NCI-H774 (cell line): ENCODE measurements at regions not wholly inside any gene's neighbourhood (a gene's known extent, or its start where the extent isn't known, plus 50 kb on each side); places are given as distances from the start of the nearest gene placed in this dataset.
"Not testable (repeated sequence)": the region's sequence is repeated elsewhere in the genome, so short reads cannot be mapped to it uniquely, and the experiment has no call there.

Experiments used
- DNase-seq: peaks from one replicate; lab custom pipeline; 2025; lab: John Stamatoyannopoulos, UW

DNA sequence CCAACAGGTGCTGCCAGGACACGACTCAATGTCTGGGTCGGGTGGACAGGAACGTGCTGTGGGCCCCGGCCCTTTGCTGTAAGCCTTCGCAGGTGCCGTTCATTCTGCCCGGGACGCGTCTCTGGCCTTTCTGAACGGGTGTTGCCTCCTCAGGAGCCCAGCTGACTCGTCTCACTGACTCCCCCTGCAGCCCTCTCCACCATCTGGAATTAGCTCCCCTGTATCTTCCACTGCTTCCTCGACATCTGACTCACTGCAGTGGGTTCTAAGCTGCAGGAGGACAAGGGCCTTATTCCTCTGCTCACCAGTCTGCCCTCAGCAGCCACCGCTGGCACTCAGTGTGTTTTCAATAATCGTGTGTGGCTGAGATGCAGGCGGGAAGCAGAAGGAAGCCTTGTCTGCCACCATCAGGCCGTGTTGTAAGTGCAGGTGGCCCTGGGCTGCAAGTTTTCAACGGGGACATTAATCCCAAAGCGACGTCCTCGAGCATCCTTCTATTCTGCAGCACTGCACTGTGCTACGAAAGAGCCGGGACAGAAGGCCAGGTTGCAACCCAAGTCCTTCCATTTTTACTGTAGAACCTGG, 256.2 kb downstream of the FOXL1 start:
- no peak for DNase-seq

DNA sequence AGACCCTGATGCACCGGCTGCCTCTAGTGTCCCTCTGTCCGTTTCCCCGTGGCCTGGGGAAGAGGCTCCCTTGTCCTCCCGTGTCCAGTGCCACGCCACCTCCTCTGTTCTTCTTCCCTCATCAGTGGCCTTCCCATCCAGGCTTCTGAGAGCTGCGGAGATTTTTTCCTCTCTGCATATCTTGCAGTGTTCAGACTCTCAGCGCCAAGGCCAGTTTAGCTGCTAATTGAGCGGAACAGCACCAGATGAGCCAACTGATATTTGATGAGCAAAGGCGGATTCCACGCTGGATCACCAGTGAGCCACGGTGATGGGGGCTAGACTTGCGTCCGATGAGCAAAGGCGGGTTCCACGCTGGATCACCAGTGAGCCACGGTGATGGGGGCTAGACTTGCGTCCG, 257.6 kb downstream of the FOXL1 start:
- no peak for DNase-seq

DNA sequence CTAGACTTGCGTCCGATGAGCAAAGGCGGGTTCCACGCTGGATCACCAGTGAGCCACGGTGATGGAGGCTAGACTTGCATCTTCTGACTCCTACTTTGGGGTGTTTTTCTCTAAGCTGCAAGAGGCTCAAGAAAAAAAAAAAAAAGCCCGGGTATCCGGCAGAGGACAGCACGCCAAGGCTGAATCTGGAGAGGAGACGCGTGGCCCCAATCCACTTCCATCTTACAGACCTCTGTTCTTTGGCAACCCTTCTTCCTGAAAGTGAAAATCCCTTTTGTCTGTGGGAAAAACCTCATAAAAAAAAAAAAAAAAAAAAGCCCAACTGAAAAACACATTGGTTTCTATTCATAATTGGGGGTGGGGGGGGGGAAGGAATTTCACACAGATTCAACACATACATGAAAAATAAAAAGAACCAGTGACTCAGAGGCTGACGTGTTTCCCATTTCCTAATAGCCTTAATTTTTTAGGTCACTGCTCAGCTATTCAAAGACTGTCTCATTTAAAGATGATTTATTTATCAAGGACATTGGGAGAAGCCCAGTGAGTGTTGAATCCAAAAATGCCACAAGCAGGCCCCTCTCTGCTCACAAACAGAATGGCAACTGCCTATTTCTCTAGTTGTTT, 258.3 kb downstream of the FOXL1 start:
- DNase-seq: no peak

DNA sequence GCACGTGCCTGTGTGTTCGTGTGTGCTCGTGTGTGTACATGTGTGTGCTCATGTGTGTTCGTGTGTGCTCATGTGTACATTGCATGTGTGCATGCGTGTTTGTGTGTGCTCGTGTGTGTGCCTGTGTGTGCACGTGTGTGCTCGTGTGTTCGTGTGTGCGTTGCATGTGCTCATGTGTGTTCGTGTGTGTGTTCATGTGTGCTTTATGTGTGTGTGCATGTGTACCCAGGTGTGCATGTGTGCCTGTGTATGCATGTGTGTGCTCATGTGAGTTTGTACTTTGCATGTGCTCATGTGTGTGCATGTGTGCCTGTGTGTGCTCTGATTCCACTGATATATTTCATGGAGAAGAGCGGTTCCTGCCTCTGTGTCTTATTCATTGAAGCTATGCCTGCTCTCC, 265.5 kb downstream of the FOXL1 start:
- no peak for DNase-seq

DNA sequence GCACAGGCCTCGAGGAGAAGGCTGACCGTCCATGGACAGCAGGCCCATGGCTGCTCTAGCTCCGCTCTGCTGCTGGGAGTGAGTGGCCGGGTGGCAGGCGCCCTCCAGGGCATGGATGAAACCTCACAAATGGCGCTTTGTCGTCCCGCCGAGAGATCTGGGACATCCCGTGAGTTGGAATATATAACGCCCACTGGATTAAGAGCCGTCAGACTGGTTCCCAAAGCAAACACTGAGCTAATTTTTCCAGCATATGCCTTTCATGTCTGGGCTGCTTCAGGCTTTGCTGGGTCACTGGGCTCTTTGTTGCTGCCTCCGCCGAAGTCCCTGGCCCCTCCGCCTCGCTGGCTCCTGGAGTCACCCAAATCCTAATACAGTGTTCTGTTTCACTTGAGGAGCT, 266.3 kb downstream of the FOXL1 start:
- DNase-seq: no peak

DNA sequence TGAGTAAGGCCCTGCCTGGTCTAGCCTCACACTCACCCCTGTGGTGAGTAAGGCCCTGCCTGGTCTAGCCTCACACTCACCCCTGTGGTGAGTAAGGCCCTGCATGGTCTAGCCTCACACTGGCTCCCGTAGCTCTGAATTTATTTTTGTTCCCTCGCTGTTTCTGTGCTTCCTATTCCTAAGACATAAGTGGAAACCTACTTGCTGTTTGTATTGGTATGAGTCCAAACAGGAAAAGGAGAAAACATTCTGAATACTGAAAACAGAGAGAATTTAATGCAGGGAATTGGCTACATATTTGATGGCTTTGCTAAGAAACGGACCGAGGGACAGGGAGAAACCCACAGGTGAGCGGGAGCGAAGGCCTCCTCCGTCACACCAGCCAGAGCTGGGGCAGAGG, 267.8 kb downstream of the FOXL1 start:
- no peak for DNase-seq

DNA sequence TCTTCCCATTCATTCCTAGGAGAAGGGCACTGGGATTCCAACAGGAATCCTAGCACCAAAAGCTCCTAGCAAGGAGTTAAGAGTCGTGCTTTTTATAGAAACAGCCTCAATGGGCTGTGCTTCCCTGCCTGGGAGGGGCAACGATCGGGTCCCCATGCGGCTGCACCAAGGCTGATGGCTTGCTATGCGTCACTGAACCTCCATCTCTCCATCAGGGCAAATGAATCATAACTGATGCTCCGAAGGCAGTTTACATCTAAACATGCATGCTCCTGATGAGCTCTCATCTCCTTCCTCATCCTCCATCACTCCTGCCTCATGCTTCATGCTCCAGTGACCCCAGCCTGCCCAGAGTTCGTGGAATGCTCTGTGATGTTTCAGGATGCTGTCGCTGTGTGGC, 270.5 kb downstream of the FOXL1 start:
- DNase-seq: no peak

DNA sequence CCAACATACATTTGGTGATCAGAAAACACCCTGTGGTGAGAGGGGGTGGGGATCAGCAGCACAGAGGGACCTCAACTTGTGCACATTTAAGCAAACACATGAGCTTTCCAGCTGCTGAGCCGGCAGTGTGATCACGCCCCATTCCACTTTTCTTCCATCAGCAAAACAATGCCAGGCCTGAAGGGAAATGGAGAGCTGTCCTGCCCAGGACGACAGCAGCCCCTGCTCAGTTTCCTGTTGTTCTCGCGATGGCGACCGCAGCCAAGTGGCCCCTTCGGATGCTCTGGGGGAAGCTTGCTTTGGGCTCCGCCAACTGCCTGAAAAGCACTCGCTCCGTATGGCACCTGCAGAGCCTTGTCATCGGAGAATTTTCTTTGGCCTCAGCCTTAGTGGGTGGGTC, 272.3 kb downstream of the FOXL1 start:
- no peak for DNase-seq

DNA sequence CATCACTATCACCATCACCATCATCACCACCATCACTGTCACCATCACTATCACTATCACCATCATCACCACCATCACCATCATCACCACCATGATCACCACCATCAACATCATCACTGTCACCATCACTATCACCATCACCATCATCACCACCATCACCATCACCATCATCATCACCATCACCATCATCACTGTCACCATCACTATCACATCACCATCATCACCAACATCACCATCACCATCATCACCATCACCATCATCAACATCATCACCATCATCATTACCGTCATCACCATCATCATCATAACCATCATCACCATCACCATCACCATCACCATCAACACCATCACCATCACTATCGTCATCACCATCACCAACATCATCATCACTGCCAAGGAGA, 273.8 kb downstream of the FOXL1 start:
- DNase-seq: no peak

DNA sequence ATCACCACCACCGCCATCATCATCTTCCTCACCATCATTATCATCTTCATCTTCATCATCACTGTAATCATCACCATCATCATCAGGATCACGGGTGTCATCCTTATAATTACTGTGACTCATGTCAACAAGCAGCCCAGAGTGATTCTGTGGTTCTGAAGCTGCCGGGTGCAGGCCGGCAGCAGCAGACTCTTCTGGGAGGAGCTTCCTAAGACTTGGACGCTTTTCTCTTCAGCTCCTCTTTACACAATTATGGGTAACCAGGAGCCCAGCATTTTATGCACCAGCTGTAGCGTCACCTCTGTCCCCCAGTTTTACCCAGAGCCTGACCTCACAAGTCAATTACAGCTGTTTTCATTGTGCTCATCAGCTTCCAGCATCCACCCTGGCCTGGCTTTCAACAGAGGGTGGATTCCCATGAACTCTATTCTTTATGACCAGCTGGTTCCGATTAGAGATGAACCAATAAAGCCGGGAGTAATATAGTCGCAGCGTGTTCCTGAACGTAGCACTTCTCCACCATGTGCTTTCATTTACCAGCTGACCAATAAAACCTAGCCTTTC, 275.8 kb downstream of the FOXL1 start:
- DNase-seq: no peak

DNA sequence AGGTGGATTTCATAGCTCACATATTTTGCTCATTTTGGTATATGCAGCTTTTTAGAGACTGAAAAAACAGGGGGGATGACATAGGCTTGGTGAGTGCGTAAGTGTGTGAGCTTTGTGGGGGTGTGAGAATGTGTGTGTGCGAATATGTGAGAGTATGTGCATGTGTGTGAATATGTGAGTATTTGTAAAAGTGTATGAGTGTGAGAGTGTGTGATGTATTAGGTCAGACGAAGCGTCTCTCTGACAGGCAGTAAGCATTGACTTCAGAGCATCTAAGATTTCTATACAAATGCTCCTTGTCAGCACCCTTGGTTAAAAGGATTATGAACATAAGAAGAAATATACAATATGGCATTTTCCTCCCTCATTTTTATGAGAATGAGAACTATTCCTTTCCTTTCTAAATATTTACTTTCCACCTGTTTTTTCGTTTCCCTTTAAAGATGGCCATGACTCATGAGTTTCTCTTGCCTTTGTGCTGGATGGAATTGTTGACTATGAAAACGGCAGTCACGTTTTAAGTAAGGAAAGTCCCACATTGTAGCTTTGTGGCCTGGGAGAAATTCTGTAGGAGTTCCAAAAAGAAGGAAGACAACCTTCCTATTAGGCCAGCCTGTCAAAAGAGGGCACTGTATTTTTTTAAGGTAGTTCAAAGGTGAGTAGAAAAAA, 276.4 kb downstream of the FOXL1 start:
- no peak for DNase-seq

DNA sequence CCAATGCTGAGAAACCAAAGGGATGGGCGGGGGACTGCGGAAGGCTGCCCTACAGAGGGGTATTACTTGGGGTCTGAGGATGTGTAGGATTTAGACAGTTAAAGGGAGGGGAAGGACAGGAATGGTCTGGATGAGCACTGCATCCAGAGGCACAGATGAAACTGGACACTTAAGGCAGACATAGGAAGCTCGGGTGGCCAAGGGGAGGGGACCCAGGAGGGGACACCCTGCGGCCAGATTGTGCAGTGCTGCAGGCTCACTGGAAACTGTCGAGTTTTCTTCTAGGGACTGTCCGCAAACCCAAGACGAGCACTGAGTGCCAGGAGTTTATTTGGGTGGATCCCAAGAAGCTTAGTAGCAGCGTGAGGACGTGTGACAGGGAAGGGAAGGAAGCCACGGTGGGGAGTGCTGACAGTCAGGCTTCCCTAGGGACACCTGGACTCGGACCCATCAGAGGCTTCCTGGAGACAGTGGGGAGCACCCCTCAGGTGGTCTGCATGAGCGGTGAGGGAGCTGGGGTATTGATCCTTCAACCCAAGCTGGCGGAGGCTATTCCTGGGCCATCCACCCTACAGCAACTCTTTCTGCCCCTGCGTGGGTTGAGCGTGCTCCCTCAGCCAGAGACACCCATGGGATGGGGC, 278.7 kb downstream of the FOXL1 start:
- DNase-seq: no peak

DNA sequence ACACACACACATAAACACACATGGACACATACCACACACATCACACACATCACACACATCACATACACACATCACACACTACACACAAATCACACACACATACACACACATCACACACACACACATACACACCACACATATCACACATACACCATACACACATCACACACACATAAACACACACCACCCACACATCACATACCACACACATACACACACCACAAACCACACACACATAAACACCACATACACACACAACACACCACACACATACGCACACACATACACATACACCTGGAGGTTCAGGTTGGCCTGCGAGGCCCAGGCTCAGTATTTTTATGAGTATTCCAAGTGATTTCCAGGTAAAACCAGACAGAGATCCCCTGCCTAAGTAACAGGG, 279.5 kb downstream of the FOXL1 start:
- no peak for DNase-seq

DNA sequence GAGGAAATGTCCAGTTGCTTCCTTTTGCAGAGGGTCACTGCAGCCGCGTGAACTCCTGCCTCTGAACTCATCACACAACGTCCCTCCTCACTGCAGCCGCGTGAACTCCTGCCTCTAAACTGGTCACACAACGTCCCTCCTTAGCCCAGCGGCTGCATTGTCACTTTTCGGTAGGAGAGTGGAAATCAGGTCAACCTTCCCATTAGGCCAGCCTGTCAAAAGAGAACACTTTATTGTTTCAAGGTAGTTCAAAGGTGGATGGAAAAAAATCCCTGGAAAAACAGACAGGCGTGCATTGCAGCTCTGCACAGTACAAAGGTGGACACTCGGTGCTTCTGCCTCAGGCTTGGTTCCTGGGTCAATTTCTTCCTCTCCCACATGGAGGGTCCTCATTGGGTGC, 280.2 kb downstream of the FOXL1 start:
- no peak for DNase-seq

DNA sequence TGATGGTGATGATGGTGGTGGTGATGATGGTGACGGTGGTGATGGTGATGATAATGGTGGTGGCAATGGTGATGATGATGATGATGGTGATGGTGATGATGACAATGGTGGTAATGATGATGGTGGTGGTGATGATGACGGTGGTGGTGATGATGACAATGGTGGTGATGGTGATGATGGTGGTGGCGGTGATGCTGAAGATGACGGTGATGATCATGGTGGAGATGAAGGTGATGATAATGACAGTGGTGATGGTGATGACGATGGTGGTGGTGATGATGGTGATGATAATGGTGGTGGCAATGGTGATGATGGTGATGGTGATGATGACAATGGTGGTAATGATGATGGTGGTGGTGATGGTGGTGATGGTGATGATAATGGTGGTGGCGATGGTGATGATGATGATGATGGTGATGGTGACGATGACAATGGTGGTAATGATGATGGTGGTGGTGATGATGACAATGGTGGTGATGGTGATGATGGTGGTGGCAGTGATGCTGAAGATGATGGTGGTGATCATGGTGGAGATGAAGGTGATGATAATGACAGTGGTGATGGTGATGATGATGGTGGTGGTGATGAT, 283.0 kb downstream of the FOXL1 start:
- not testable (repeated sequence) for DNase-seq

DNA sequence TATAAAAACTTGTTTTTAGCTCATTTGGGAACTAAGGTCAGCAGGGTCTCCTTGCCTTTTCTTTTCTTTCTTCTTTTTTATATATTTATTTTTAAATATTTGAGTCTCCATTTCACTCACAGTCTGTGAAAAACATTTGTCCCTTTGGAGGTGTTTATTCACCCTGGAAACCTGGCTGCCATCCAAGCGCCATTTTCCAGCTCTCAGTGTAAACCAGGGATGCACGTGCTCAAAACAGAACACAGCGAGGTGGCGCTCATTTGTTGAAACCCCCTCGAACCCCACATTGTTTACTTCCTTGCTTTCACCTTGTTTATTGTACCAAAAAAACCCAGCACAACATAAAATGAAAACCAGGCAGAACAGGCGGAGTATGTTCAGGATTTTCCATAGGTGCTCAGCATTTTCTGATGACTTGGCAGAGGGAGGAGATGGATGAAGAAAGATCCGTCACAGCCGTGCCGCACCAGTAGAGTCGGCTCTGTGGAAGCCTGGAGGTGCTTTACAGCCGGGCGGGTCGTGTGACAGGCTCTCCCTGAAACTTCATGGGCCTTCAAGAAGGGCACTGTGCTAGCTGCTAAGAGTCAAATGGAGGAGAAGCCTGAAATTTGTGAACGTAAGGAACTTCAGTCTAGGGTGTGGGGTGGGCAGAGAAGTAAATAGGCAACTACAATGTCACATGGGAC, 284.4 kb downstream of the FOXL1 start:
- no peak for DNase-seq

DNA sequence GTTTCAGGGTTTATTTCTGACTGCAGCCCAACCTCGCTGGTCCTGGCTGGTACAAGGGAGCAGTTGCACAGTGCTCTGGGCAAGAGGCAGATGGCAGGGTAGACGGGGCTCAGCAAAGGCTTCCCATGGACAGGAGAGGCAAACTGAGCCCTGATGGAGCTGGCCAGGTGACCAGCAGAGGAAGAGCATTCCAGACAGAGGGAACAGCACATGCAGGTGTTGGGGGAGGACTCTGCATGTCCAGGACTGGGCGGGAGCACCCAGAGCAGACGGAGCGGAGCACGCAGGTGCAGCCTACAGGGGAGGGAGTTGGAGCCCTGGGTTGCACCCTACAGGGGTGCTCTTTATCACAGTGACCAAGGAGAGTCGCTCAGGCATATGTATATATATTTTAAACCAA, 285.3 kb downstream of the FOXL1 start:
- DNase-seq: no peak

DNA sequence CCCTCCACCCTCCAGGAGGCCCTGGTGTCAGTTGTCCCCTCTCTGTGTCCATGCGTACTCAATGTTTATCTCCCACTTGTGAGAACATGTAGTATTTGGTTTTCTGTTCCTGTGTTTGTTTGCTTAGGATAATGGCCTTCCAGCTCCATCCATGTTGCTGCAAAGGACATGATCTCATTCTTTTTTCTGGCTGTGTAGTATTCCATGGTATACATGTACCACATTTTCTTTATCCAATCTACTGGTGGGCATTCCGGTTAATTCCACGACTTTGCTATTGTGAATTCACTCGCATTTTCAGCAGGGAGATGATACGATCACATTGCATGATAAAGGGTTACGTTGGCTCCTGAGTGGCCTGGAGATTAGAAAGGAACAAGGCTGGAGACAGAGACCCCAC, 286.2 kb downstream of the FOXL1 start:
- no peak for DNase-seq

DNA sequence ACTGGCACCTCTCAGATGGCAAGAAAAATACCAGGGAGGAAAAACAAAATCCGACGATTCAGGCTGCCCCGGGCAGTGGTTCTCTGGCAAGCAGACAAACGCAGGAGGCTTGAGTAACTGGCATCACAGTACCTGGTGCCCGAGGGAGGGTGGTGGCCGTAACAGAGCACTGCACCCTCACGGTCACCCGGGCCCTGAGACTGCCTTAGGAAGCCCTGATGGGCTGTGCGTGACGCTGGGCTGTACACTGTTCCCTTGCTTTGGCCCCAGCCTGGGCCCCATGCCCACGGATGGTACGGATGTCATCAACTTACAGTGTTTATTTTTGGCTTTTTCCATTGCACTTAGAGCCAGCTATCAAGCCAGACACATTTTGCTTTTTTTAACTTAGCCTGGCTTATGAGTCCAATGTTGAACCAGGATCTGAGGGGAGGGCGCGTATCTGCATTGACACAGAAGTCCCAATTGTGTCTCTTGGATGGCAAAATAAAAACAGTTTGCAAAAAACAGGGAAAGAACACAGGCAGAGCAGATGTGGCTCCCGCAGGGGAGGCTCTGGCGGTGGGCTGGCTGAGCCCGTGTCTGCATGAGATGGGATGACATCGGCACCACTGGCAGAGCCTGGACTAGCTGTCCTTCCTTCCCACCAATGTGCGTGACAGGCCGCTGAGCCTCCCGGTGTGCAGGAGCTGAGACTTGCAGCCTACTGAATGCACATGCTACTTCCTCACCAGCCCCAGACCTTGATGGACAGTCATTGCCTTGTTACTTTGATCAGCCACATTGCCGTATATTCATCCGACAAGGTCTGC, 287.7 kb downstream of the FOXL1 start:
- no peak for DNase-seq

DNA sequence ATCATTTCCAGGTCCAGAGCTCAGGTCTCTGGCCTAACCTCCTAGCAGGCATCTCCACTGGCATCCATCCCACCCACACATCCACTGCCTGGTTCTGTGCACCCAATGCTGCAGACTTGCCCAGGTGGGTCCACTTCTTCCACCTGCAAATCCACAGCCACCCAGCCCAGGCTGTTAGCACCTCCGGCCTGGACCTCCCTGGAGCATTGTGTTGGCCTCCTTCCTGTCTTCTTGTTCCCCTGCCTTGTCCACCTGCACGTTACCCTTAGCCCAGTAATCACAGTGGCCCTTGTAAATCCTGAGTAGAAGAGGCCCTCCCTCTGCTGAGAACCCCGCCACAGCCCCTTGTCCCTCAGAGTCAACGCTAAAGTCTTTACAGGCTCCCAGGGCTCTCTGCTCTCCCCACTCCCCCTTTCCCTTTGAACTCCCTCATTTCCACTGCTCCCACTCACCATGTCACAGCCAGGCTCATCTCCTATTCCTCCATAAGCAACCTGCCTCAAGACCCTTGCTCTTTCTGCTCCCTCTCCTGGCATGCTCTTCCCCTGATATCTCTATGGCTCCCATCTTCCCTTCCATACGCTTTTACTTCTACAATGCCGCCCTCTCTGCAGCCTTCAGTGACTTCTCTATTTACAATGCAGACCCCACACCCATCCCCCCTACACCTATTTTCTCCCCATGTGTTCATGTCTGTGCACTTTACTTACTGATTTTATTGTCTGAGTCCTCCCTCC, 288.8 kb downstream of the FOXL1 start:
- DNase-seq: no peak
